GM19023 (cell line): ENCODE measurements at regions not wholly inside any gene's neighbourhood (a gene's known extent, or its start where the extent isn't known, plus 50 kb on each side); places are given as distances from the start of the nearest gene placed in this dataset.

Experiments
- ATAC-seq: cut with Tn5 transposase; IDR thresholded peaks from one replicate; pipeline ENCODE4 v1.9.1; 2021; ENCODE audit warnings: mild to moderate bottlenecking, moderate library complexity; ENCODE audit not compliant: unreplicated experiment

GRCh38 chr6:113464960-113465359 is 392.2 kb upstream of the MARCKS start:
- no peak for ATAC-seq

DNA sequence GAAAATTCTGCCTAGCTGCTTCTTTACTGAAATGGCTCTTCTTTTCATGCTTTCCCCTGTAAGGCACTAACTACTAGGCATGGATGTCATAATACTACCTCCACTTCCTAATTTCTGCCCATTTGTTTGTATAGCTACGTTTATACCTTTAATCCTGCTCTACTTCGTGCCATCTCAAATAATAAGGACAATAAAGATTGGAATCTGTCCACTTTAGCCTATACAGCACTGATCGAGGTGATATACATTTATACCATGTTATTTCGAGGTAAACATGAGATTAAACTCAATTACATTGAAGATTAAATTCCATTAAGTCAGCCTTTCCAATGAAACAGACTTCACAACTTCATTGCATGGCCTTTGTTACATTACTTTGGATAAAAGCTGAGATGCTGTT is 390.6 kb upstream of the MARCKS start:
- no peak for ATAC-seq

DNA sequence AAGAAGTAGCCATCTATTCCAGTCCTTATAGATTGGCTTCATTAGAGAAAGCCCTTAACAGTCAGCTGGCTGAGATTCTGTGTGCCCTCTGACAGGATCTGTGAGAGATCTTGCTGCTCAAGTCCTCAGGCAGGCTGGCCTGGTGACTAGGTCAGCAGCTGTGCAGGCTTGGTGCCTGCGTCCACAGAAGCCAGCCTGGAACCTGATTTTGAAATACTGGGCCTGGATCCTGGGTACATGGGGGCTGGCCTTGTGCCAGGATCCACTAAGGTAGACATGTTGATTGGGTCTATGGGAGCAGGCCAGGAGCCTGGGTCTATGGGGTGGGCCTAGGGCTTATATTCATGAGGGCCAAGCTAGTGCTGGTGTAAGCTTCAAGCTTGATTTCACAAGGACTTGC is 381.8 kb upstream of the MARCKS start:
- ATAC-seq, result no peak

- ATAC-seq, result no peak
Observed at GRCh38 chr6:113476937-113477839, 380.0 kb upstream of the MARCKS start.

GRCh38 chr6:113480616-113481015 is 376.5 kb upstream of the MARCKS start:
- ATAC-seq, result no peak

- ATAC-seq, result no peak
Observed at GRCh38 chr6:113481458-113481857, 375.7 kb upstream of the MARCKS start.

DNA sequence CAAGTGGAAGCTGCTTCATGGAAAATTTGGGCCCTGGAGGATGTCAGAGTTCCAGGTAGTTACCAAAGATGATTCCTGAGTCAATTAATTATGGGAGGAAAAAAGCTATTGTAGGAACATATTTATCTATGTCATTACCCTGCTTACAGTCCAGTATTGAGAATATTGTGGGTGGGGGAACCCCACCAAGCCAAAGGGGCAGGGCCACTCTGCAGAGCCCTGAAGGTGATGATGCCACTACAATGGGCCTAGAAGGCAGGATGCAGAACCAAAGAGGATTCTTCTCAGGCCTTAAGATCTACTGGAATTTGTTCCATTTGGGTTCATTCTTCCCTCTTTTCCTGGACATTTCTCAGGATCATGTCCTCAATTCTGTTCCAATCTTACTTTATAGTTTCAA is 375.2 kb upstream of the MARCKS start:
- no peak for ATAC-seq

DNA sequence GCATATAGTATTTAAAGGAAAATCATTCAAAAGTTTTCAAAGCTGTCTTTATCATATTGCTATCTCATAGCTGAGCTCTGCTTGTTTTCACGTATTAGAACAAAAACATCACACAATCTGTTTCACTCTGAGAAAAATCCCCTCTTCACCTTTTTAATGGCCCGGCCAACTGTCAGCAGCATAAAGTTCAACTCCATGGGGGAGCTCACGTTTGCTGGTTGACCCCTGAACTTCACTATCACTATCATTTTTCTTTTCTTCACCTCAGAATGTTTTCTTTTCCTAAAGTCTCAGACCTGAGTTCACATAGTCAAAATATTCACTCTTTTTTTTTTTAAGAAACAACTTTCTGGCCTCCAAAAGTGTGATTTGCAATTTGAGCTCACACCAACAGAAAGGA is 374.4 kb upstream of the MARCKS start:
- no peak for ATAC-seq

DNA sequence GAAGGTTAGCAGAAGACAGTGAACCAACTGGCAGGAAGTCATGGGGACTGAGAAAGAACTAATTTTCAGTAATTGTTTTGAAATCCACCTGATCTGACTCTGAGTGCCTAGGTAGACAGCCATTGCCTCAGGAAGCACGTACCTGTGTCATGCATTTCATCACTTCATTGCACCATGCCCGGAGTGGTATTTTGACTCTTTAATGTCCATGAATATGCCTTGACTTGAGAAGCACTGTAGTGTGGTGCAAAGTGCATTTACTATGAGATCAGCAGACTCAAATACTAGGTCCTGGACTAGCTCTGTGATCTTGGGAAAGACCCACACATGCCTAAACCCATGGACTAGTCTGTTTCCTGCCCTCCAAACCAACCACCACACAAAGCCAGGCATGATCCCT is 370.9 kb upstream of the MARCKS start:
- ATAC-seq, result no peak

GRCh38 chr6:113487489-113488058 is 369.6 kb upstream of the MARCKS start:
- ATAC-seq, result no peak

GRCh38 chr6:113488061-113488460 is 369.1 kb upstream of the MARCKS start:
- ATAC-seq, result no peak

DNA sequence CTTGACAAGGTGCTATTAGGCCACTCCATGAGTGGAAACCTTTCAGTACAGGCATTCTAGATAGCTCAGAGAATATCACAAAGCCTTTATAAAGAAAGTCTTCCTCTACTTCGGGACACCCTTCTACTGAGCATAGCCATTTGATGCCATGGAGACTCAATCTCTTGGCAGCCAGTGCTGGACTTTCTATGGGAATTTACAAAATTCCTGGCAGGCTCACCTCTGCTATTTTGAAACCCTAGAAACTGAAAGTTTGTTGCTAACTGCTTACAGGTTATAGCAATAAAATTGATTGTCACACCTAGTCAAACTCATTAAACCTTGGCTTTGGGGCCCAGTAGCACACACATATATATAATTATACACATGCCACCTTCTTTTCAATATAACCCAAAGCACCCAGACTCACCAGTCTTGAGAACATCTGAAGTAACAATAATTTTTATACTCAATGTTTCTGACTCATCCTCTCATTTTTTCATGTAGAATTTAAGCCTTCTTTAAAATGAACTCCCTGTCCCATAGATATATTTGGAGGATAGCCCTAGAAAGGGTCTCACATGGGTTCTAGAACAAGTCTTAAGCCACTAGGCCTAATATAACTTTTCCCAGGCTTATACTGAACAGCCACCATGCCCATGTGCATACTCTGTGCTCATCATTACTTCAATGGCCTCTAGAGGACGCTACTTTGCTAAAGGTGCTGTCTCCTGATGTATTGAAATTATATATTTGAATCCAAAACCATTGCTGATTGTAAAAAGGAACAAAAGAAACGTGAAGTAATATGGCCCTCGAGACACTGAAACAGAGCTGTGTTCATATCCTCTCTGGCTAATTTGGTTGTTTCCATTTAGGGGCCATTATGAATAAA is 368.1 kb upstream of the MARCKS start:
- no peak for ATAC-seq

DNA sequence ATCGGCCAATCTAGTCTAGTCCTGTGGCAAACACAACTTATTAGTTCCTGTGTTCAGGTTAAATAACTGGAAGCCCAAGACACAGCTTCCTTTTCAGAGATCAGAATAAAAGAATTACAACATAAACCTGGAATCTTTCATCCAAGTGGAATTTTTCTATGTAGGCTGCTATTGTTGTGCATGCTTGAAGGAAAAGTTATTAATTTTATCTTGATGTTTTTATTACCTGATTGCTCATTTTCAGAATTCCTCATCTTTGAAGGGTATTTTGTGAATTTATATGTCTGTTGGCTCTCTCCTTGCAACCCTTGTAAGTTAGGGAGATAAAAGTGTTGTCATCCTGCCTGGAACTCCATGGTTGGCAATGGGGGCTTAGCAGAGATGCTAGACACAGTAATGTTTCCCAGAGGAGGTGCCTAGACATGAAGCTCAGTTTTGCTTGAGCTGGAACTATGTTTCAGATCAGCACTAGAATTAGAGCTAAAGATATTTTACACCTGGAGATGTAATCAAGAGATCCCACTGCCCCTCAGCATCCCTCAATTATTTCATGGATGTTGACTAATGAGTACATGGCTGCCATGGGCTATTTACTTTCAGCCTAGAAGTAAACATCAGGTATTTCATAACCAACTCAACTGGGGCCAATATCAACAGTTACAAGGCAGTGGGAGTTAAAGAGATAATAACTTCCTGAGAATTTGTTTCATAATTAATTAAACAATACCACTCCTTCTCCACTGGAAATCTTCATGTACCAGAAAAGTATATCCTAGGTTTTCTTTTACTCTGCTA is 367.0 kb upstream of the MARCKS start:
- ATAC-seq, result no peak

GRCh38 chr6:113491376-113491775 is 365.8 kb upstream of the MARCKS start:
- no peak for ATAC-seq

DNA sequence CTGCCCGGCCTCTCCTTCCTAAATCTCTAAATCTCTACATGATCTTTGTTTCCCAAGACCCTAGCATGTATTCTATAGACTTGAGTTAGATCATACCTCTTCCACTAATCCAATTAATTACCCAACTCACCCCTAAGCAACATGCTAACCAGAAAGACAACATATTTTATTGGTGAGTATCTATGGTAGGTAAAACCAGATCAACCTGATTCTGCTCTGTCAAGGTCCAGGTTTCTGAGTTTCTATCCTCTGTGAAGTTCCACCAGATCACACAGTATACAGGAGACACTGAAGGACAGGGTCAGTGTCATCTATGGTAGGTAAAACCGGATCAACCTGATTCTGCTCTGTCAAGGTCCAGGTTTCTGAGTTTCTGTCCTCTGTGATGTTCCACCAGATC is 363.2 kb upstream of the MARCKS start:
- no peak for ATAC-seq

GRCh38 chr6:113495521-113495920 is 361.6 kb upstream of the MARCKS start:
- ATAC-seq, result no peak

DNA sequence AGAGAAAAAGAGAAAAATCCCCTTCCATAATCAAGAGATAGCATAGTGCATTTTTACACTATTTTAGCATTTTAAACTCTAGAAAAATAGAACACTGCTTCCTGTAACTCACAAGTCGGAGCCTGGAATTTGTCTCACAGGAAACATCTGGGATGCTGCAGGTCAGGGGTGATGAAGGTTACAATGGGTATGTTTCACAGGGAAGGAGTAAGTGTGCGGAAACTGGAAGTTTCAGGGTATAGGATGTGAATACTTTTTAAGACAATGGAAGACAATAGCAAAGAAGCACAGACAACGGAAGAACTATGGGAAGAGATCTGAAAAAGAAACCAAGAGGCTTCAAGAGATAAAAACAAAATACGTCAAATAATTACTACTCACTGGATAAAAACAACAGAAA is 361.0 kb upstream of the MARCKS start:
- ATAC-seq, result no peak

GRCh38 chr6:113500221-113500620 is 356.9 kb upstream of the MARCKS start:
- no peak for ATAC-seq

- no peak for ATAC-seq
Observed at GRCh38 chr6:113505084-113505699, 352.0 kb upstream of the MARCKS start.

DNA sequence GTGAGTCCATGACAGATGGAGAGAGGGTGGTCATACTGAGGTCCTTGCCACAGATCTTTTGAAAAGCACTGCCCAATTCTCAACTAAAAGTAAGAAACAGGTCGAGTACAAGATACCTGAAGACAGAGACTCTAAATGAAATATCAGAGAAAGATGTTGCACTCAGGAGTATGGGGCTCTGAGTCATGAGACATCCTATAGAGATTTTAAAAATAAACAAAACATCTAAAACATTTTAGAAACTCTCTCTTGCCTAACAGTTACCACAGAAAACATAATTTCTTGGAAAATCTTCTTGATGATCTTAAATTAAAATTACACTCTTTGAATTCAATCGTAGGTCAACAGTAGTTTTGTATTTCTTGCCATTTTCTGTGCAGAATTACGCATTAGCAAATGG is 348.9 kb upstream of the MARCKS start:
- no peak for ATAC-seq
